ENCODE measurements at regions not wholly inside any gene's neighbourhood (a gene's known extent, or its start where the extent isn't known, plus 50 kb on each side); places are given as distances from the start of the nearest gene placed in this dataset.

GRCh38 chr1:81634294-81634693 lies 166.4 kb upstream of the ADGRL2 start:
- TF ChIP-seq CTCF (IDR thresholded peaks at IDR 0.05) = no peak
- TF ChIP-seq POLR2A (IDR thresholded peaks at IDR 0.05) = no peak
- no peak for TF ChIP-seq POLR2AphosphoS5 (IDR thresholded peaks at IDR 0.05)

Measured in sigmoid colon (tissue), 4 donors.